Endothelial cell of hepatic sinusoid (primary cell): ENCODE measurements at regions not wholly inside any gene's neighbourhood (a gene's known extent, or its start where the extent isn't known, plus 50 kb on each side); places are given as distances from the start of the nearest gene placed in this dataset.
"Not testable (repeated sequence)": the region's sequence is repeated elsewhere in the genome, so short reads cannot be mapped to it uniquely, and the experiment has no call there.

Experiments
- in situ Hi-C: cut with HindIII; loops from 2 replicates; pipeline ENCODE4 v1.10.0; 2017; ENCODE audit warnings: low sequenced_read_pairs

GRCh38 chr4:188649635-188650034, 510.4 kb downstream of the TRIML1 start:
- in situ Hi-C loops: no loop called here

- in situ Hi-C loops: no loop called here
Observed at GRCh38 chr4:188650516-188650915, 511.3 kb downstream of the TRIML1 start.

GRCh38 chr4:188657365-188657764, 518.1 kb downstream of the TRIML1 start:
- in situ Hi-C loops: no loop called here

GRCh38 chr4:188658958-188659522, 519.8 kb downstream of the TRIML1 start:
- in situ Hi-C loops: no loop called here

GRCh38 chr4:188660796-188661195, 521.6 kb downstream of the TRIML1 start:
- in situ Hi-C loops: no loop called here

- in situ Hi-C loops: no loop called here
Observed at GRCh38 chr4:188661502-188661901, 522.3 kb downstream of the TRIML1 start.

- in situ Hi-C loops: no loop called here
Observed at GRCh38 chr4:188663369-188663768, 524.1 kb downstream of the TRIML1 start.

- in situ Hi-C loops: no loop called here
Observed at GRCh38 chr4:188665491-188666457, 526.5 kb downstream of the TRIML1 start.

GRCh38 chr4:188678691-188679090, 539.5 kb downstream of the TRIML1 start:
- in situ Hi-C loops: not testable (repeated sequence)

GRCh38 chr4:188680004-188680666, 540.9 kb downstream of the TRIML1 start:
- in situ Hi-C loops: no loop called here

GRCh38 chr4:188680667-188681063, 541.4 kb downstream of the TRIML1 start:
- in situ Hi-C loops: no loop called here

GRCh38 chr4:188682321-188682720, 543.1 kb downstream of the TRIML1 start:
- in situ Hi-C loops: no loop called here

GRCh38 chr4:188683571-188683970, 544.3 kb downstream of the TRIML1 start:
- in situ Hi-C loops: no loop called here

- in situ Hi-C loops: no loop called here
Observed at GRCh38 chr4:188688956-188689355, 549.7 kb downstream of the TRIML1 start.

- in situ Hi-C loops: no loop called here
Observed at GRCh38 chr4:188691811-188692210, 552.6 kb downstream of the TRIML1 start.

GRCh38 chr4:188695261-188695660, 556.0 kb downstream of the TRIML1 start:
- in situ Hi-C loops: no loop called here

GRCh38 chr4:188697243-188697642, 558.0 kb downstream of the TRIML1 start:
- in situ Hi-C loops: no loop called here

GRCh38 chr4:188701952-188702351, 562.7 kb downstream of the TRIML1 start:
- in situ Hi-C loops: no loop called here

GRCh38 chr4:188704288-188704687, 565.0 kb downstream of the TRIML1 start:
- in situ Hi-C loops: no loop called here

- in situ Hi-C loops: no loop called here
Observed at GRCh38 chr4:188707036-188707435, 567.8 kb downstream of the TRIML1 start.

GRCh38 chr4:188714501-188714900, 575.3 kb downstream of the TRIML1 start:
- in situ Hi-C loops: no loop called here

- in situ Hi-C loops: no loop called here
Observed at GRCh38 chr4:188714907-188715306, 575.7 kb downstream of the TRIML1 start.
